Pancreas (tissue), 10 donors: ENCODE measurements at regions not wholly inside any gene's neighbourhood (a gene's known extent, or its start where the extent isn't known, plus 50 kb on each side); places are given as distances from the start of the nearest gene placed in this dataset.
A peak's percentile ranks its signal among the peaks of the same experiment; 100 is the strongest.

Experiments used
- ATAC-seq, 4 donors: fragments of 200-7000 bp; cut with Tn5 transposase; one replicate each; pipeline versions ENCODE4 v1.8.0 to v1.9.1; 2020; ENCODE audit warnings: mild to moderate bottlenecking in 4 of 4, moderate library complexity in 4 of 4
- DNase-seq, 6 donors: peaks; one replicate each; pipeline ENCODE4 v3.0.0-alpha.2; 2020
- FAIRE-seq: peaks from 2 replicates; lab custom pipeline; 2012; peaks lifted over from hg19 to GRCh38; lab: Jason Lieb, UNC
- H3K27ac ChIP-seq, 4 donors: fragments of 200-600 bp; sonication (generic); 1 replicate in 3 of 4; 2 replicates in 1 of 4; pipeline versions ENCODE4 v1.5.0 to v1.8.0; 2020
- H3K27me3 ChIP-seq, 4 donors: fragments of 200-600 bp; one replicate each; pipeline ENCODE4 v1.8.0; 2021
- H3K36me3 ChIP-seq, 3 donors: fragments of 200-600 bp; sonication (generic) in 1 of 3; one replicate each; pipeline versions ENCODE4 v1.5.0 to v1.8.0; 2020 to 2021
- H3K4me1 ChIP-seq, 3 donors: fragments of 200-600 bp; one replicate each; pipeline ENCODE4 v1.8.0; 2021
- H3K4me3 ChIP-seq, 4 donors: fragments of 200-600 bp; sonication (generic) in 2 of 4; one replicate each; pipeline versions ENCODE4 v1.5.0 to v1.8.0; 2020 to 2021
- H3K9me3 ChIP-seq, 4 donors: fragments of 200-600 bp; one replicate each; pipeline ENCODE4 v1.8.0; 2021
- WGBS, 2 donors: extraction: QIAGEN DNeasy Blood & Tissue Kit; methylation state at CpG; one replicate each; pipeline ENCODE4 v1.1.7; 2013; 5-methylcytosine and 5-hydroxymethylcytosine counted together
- intact Hi-C, 3 donors: fragments of 100-400 bp; cut with DNase I; formaldehyde crosslinking; loops; one replicate each; pipeline versions ENCODE4 v1.11.1 to v1.14.2; 2022
- TF ChIP-seq, protein P1 (sequence below), 4 donors: fragments of 200-600 bp; sonication (generic) in 3 of 4; IDR thresholded peaks; one replicate each; pipeline versions ENCODE4 v1.5.0 to v1.8.0; 2021; ENCODE audit warnings: antibody characterized with exemption in 4 of 4
- donor health status: healthy with polysubstance abuse.
- donor health status: DM: no; HTN: no; CAD: no; lungs with moderate emphysema.
- donor health status: DM: no; HTN: no; CAD: no.
- donor health status: control.
- donor health status: control.
- donor health status: Bipolar disorder and iron deficiency.
- donor health status: DM: yes; HTN: yes; CAD: no.
- donor health status: DM: no; HTN: no; CAD: no.
- donor health status: DM: no; HTN: no; CAD: no.
- donor health status: DM: yes; HTN: yes; CAD: no.

DNA sequence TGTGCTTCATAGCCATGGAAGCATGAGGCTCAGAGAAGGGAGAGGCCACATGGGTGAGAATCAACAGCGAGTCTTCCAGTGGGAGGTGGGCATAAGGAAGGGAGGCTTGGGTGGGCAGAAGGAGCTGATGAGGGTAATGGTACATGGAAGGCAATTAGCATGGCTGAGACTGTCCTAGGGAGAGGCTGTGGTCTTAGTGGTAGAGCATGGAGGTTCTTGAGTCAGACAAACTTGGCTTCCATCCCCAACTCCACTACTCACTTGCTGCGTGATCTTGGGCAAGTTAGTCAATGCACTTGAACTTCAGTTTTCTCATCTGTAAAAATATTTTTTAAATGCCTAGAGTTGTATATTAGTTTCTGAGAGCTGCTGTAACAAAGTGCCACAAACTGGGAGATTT is 227.2 kb upstream of the E2F8 start:
- Histone ChIP-seq H3K27me3 (no peaks in the 10 kb centered on the region), H3K27ac (no peak overlapping the region), H3K4me1 (no peaks in the 10 kb centered on the region), H3K4me3 (no peak overlapping the region), H3K9me3 (no peaks in the 10 kb centered on the region), H3K36me3 (no peaks in the 10 kb centered on the region)
- intact Hi-C loops, result no loop called here
- TF ChIP-seq, protein P1, sequence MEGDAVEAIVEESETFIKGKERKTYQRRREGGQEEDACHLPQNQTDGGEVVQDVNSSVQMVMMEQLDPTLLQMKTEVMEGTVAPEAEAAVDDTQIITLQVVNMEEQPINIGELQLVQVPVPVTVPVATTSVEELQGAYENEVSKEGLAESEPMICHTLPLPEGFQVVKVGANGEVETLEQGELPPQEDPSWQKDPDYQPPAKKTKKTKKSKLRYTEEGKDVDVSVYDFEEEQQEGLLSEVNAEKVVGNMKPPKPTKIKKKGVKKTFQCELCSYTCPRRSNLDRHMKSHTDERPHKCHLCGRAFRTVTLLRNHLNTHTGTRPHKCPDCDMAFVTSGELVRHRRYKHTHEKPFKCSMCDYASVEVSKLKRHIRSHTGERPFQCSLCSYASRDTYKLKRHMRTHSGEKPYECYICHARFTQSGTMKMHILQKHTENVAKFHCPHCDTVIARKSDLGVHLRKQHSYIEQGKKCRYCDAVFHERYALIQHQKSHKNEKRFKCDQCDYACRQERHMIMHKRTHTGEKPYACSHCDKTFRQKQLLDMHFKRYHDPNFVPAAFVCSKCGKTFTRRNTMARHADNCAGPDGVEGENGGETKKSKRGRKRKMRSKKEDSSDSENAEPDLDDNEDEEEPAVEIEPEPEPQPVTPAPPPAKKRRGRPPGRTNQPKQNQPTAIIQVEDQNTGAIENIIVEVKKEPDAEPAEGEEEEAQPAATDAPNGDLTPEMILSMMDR (IDR thresholded peaks at IDR 0.05), result no peak
- DNase-seq, result no peak
- ATAC-seq, result no peak
- no peak for FAIRE-seq
- 79 to 83% methylated on average over 2 of the region's 2 CpGs for WGBS, 2 donors

DNA sequence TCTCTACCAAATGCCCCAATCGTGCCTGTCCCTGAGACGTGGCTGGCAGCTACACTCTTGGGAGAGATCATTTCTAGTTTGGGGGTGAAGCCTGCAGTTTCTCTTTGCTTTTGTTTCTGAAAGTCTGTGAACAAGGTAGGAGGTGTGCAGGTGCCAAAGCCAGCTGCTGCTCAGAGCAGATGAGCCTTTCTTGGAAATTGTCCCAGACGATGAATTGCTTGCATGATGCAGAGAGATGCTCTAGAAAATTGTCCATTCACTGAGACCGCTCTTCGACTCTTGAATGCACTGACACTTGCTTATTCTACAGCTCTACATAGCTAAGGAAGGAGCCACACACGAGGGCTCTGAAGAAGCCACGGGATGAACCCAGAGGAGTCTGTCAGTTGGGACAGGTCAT is 225.6 kb upstream of the E2F8 start:
- H3K27ac ChIP-seq, result no peak overlapping the region
- FAIRE-seq, result no peak
- intact Hi-C loops, result no loop called here

DNA sequence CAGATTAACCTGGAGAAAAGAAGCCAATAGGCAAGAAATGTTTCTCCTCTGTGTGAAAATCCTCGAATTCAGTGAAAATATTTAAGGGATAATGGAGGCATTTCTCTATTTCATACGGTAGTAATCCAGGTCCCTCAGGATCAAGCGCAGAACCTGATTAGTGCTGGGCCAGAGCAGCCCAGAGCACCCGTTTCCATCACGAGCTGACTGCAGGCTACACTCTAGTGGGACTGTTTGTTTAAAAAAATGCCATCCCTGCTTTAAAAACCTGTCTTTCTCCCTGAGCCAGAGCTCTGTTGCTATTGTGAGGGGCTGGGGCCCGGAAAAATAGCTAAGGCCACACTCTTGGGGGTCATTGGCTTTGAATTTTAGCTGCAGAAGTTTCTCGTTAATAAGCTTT is 223.2 kb upstream of the E2F8 start:
- no peak for FAIRE-seq
- DNase-seq, result no peak
- Histone ChIP-seq H3K27me3 (no peaks in the 10 kb centered on the region), H3K27ac (no peak overlapping the region), H3K4me3 (no peak overlapping the region), H3K36me3 (no peaks in the 10 kb centered on the region), H3K4me1 (no peaks in the 10 kb centered on the region), H3K9me3 (no peaks in the 10 kb centered on the region)
- no peak for ATAC-seq
- intact Hi-C loops, result no loop called here
- TF ChIP-seq, protein P1 (IDR thresholded peaks at IDR 0.05), result no peak
- WGBS, 2 donors, result 77 to 78% methylated on average over 7 of the region's 7 CpGs

More for the DNA sequence above, 225.6 kb upstream of the E2F8 start:
- Histone ChIP-seq H3K27me3 (no peaks in the 10 kb centered on the region), H3K36me3 (no peaks in the 10 kb centered on the region), H3K9me3 (no peaks in the 10 kb centered on the region), H3K4me1 (no peaks in the 10 kb centered on the region), H3K4me3 (no peak overlapping the region)
- DNase-seq, result no peak
- ATAC-seq, result no peak
- 55 to 59% methylated on average over 7 of the region's 7 CpGs for WGBS, 2 donors
- TF ChIP-seq, protein P1 (IDR thresholded peaks at IDR 0.05), result no peak

DNA sequence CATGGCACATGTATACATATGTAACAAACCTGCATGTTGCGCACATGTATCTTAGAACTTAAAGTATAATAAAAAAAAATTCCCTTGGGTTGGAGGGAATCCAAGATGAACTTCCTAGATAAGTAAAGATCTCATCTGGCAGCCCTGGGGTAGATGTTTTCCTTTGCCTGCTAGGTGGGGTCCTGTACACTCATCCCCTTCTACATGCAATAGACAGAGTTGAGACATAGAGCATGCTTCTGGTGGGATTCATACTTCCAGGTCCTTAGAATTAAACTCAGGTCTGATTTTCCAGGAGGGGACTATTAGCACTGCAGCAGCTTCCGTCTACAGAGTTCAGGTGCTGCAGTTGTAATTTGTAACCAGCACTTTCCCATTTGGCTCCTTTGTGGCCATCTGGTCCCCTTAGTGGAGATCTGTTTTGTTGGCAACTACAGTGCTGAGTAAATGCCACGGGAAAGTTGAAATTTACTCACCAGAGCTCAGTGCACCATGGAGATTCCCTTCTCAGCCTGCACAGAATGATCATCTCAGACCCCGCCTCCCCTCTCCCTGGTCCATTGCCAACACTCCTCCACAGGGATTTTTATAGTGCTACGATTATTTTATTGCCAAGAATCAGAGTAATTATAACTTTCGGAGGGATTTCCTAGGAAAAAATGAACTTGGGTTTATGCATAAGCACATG is 220.1 kb upstream of the E2F8 start:
- TF ChIP-seq, protein P1 (IDR thresholded peaks at IDR 0.05), result no peak
- intact Hi-C loops, result no loop called here
- Histone ChIP-seq H3K4me3 (no peak overlapping the region), H3K27me3 (no peaks in the 10 kb centered on the region), H3K4me1 (no peaks in the 10 kb centered on the region), H3K27ac (no peak overlapping the region), H3K36me3 (no peaks in the 10 kb centered on the region), H3K9me3 (no peaks in the 10 kb centered on the region)
- WGBS, 2 donors, result 62 to 64% methylated on average over 6 of the region's 6 CpGs
- FAIRE-seq (no peak), ATAC-seq (peak in 3 of 4 donors; percentile 46 to 63 (median 55)), DNase-seq (no peak)

DNA sequence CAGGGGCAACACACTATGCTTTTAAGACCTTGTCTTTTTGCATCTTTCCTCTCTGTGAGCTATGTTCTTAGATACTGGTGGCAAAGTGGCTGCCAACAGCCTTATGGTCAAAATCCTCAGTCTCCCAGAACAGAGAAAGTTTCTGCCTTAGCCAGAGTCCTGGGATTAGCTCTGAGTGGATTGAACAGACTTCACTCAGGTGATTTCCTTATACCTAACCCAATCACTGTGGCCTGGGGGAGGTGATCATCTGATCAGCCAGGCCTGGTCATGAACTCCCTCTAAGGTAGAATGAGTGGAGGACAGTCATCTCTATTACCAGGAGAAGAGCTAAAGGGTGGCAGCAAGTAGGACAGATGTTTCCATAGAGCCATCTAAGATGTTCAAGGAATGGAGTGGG is 218.5 kb upstream of the E2F8 start:
- no peak overlapping the region for H3K27ac ChIP-seq
- no peaks in the 10 kb centered on the region for H3K36me3 ChIP-seq
- FAIRE-seq, result no peak
- H3K4me1 ChIP-seq, result no peaks in the 10 kb centered on the region
- H3K9me3 ChIP-seq, result no peaks in the 10 kb centered on the region
- no peak for DNase-seq
- H3K4me3 ChIP-seq, result no peak overlapping the region
- no peak for ATAC-seq
- H3K27me3 ChIP-seq, result no peaks in the 10 kb centered on the region
- TF ChIP-seq, protein P1 (IDR thresholded peaks at IDR 0.05), result no peak
- intact Hi-C loops, result no loop called here
